ENCODE measurements at regions not wholly inside any gene's neighbourhood (a gene's known extent, or its start where the extent isn't known, plus 50 kb on each side); places are given as distances from the start of the nearest gene placed in this dataset.

- DNase-seq (ENCODE audit: low spot score) = no peak
Measured at GRCh38 chr11:45724153-45724552, 58.7 kb upstream of the CHST1 start.

GRCh38 chr11:45723397-45723796, 58.0 kb upstream of the CHST1 start:
- no peak for DNase-seq (ENCODE audit: low spot score)

GRCh38 chr11:45722144-45722543, 56.7 kb upstream of the CHST1 start:
- no peak for DNase-seq (ENCODE audit: low spot score)

GRCh38 chr11:45717526-45717925, 52.1 kb upstream of the CHST1 start:
- DNase-seq (ENCODE audit: low spot score) = no peak

GRCh38 chr11:45715418-45715817, 50.0 kb upstream of the CHST1 start:
- no peak for DNase-seq (ENCODE audit: low spot score)
